ENCODE measurements at regions not wholly inside any gene's neighbourhood (a gene's known extent, or its start where the extent isn't known, plus 50 kb on each side); places are given as distances from the start of the nearest gene placed in this dataset.
A peak's percentile ranks its signal among the peaks of the same experiment; 100 is the strongest.

- no peak for TF ChIP-seq ZBTB46 (CRISPR knock-in tag; IDR thresholded peaks at IDR 0.05; ENCODE audit: borderline replicate concordance)
- TF ChIP-seq, protein P1, sequence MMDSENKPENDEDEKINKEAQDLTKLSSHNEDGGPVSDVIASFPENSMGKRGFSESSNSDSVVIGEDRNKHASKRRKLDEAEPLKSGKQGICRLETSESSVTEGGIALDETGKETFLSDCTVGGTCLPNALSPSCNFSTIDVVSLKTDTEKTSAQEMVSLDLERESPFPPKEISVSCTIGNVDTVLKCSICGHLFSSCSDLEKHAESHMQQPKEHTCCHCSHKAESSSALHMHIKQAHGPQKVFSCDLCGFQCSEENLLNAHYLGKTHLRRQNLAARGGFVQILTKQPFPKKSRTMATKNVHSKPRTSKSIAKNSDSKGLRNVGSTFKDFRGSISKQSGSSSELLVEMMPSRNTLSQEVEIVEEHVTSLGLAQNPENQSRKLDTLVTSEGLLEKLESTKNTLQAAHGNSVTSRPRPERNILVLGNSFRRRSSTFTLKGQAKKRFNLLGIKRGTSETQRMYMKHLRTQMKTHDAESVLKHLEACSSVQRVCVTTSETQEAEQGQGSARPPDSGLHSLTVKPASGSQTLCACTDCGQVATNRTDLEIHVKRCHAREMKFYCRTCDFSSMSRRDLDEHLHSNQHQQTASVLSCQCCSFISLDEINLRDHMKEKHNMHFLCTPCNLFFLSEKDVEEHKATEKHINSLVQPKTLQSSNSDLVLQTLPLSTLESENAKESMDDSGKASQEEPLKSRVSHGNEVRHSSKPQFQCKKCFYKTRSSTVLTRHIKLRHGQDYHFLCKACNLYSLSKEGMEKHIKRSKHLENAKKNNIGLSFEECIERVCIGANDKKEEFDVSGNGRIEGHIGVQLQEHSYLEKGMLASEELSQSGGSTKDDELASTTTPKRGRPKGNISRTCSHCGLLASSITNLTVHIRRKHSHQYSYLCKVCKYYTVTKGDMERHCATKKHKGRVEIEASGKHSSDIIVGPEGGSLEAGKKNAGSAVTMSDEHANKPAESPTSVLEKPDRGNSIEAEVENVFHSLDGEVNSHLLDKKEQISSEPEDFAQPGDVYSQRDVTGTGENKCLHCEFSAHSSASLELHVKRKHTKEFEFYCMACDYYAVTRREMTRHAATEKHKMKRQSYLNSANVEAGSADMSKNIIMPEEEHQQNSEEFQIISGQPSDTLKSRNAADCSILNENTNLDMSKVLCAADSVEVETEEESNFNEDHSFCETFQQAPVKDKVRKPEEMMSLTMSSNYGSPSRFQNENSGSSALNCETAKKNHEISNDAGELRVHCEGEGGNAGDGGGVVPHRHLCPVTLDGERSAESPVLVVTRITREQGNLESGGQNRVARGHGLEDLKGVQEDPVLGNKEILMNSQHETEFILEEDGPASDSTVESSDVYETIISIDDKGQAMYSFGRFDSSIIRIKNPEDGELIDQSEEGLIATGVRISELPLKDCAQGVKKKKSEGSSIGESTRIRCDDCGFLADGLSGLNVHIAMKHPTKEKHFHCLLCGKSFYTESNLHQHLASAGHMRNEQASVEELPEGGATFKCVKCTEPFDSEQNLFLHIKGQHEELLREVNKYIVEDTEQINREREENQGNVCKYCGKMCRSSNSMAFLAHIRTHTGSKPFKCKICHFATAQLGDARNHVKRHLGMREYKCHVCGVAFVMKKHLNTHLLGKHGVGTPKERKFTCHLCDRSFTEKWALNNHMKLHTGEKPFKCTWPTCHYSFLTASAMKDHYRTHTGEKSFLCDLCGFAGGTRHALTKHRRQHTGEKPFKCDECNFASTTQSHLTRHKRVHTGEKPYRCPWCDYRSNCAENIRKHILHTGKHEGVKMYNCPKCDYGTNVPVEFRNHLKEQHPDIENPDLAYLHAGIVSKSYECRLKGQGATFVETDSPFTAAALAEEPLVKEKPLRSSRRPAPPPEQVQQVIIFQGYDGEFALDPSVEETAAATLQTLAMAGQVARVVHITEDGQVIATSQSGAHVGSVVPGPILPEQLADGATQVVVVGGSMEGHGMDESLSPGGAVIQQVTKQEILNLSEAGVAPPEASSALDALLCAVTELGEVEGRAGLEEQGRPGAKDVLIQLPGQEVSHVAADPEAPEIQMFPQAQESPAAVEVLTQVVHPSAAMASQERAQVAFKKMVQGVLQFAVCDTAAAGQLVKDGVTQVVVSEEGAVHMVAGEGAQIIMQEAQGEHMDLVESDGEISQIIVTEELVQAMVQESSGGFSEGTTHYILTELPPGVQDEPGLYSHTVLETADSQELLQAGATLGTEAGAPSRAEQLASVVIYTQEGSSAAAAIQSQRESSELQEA (CRISPR knock-in tag; IDR thresholded peaks at IDR 0.05; ENCODE audit: not compliant biosample characterization) = no peak
- TF ChIP-seq ZNF430 (CRISPR knock-in tag; IDR thresholded peaks at IDR 0.05) = no peak
- no peak for TF ChIP-seq ZBTB3 (CRISPR knock-in tag; IDR thresholded peaks at IDR 0.05; ENCODE audit: borderline replicate concordance, low read depth)
- TF ChIP-seq, protein P2, sequence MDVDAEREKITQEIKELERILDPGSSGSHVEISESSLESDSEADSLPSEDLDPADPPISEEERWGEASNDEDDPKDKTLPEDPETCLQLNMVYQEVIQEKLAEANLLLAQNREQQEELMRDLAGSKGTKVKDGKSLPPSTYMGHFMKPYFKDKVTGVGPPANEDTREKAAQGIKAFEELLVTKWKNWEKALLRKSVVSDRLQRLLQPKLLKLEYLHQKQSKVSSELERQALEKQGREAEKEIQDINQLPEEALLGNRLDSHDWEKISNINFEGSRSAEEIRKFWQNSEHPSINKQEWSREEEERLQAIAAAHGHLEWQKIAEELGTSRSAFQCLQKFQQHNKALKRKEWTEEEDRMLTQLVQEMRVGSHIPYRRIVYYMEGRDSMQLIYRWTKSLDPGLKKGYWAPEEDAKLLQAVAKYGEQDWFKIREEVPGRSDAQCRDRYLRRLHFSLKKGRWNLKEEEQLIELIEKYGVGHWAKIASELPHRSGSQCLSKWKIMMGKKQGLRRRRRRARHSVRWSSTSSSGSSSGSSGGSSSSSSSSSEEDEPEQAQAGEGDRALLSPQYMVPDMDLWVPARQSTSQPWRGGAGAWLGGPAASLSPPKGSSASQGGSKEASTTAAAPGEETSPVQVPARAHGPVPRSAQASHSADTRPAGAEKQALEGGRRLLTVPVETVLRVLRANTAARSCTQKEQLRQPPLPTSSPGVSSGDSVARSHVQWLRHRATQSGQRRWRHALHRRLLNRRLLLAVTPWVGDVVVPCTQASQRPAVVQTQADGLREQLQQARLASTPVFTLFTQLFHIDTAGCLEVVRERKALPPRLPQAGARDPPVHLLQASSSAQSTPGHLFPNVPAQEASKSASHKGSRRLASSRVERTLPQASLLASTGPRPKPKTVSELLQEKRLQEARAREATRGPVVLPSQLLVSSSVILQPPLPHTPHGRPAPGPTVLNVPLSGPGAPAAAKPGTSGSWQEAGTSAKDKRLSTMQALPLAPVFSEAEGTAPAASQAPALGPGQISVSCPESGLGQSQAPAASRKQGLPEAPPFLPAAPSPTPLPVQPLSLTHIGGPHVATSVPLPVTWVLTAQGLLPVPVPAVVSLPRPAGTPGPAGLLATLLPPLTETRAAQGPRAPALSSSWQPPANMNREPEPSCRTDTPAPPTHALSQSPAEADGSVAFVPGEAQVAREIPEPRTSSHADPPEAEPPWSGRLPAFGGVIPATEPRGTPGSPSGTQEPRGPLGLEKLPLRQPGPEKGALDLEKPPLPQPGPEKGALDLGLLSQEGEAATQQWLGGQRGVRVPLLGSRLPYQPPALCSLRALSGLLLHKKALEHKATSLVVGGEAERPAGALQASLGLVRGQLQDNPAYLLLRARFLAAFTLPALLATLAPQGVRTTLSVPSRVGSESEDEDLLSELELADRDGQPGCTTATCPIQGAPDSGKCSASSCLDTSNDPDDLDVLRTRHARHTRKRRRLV (CRISPR knock-in tag; IDR thresholded peaks at IDR 0.05) = no peak
- no peak for TF ChIP-seq NFKB2 (CRISPR knock-in tag; IDR thresholded peaks at IDR 0.05; ENCODE audit: borderline replicate concordance)
- TF ChIP-seq XBP1 (CRISPR knock-in tag; IDR thresholded peaks at IDR 0.05) = no peak
- peak; percentile 80 for TF ChIP-seq SIX4 (CRISPR knock-in tag; IDR thresholded peaks at IDR 0.05)
- TF ChIP-seq ZNF576 (CRISPR knock-in tag; IDR thresholded peaks at IDR 0.05) = no peak
- TF ChIP-seq, protein P3, sequence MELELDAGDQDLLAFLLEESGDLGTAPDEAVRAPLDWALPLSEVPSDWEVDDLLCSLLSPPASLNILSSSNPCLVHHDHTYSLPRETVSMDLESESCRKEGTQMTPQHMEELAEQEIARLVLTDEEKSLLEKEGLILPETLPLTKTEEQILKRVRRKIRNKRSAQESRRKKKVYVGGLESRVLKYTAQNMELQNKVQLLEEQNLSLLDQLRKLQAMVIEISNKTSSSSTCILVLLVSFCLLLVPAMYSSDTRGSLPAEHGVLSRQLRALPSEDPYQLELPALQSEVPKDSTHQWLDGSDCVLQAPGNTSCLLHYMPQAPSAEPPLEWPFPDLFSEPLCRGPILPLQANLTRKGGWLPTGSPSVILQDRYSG (CRISPR knock-in tag; IDR thresholded peaks at IDR 0.05) = no peak
- TF ChIP-seq DMAP1 (CRISPR knock-in tag; IDR thresholded peaks at IDR 0.05) = no peak
- no peak for TF ChIP-seq ZNF629 (CRISPR knock-in tag; conservative IDR thresholded peaks at IDR 0.05)
- peak; percentile 87 for TF ChIP-seq FOXP1 (IDR thresholded peaks at IDR 0.05)
- TF ChIP-seq FOXP1 (CRISPR knock-in tag; IDR thresholded peaks at IDR 0.05) = peak; percentile 97
These were observed 131.0 kb upstream of the SOX5 start (continued) for GRCh38 chr12:24080465-24080864.

Data from HepG2 (cell line).